Amniotic stem cell (primary cell): ENCODE measurements at regions not wholly inside any gene's neighbourhood (a gene's known extent, or its start where the extent isn't known, plus 50 kb on each side); places are given as distances from the start of the nearest gene placed in this dataset.

Experiments used
- DNase-seq: peaks from one replicate; lab custom pipeline; 2025; lab: John Stamatoyannopoulos, UW

GRCh38 chr10:124227055-124227975, 133.9 kb upstream of the CHST15 start:
- DNase-seq, result no peak

- no peak for DNase-seq
Measured at GRCh38 chr10:124226271-124227054, 133.1 kb upstream of the CHST15 start.

- DNase-seq, result no peak
Measured at GRCh38 chr10:124225467-124226270, 132.3 kb upstream of the CHST15 start.

- no peak for DNase-seq
Measured at GRCh38 chr10:124225029-124225466, 131.7 kb upstream of the CHST15 start.

GRCh38 chr10:124224331-124225028, 131.1 kb upstream of the CHST15 start:
- no peak for DNase-seq

GRCh38 chr10:124223711-124224085, 130.3 kb upstream of the CHST15 start:
- no peak for DNase-seq

GRCh38 chr10:124222988-124223710, 129.8 kb upstream of the CHST15 start:
- DNase-seq, result no peak

- no peak for DNase-seq
Measured at GRCh38 chr10:124222318-124222987, 129.1 kb upstream of the CHST15 start.

- no peak for DNase-seq
Measured at GRCh38 chr10:124221356-124222317, 128.2 kb upstream of the CHST15 start.

- DNase-seq, result no peak
Measured at GRCh38 chr10:124220971-124221355, 127.6 kb upstream of the CHST15 start.

GRCh38 chr10:124220547-124220946, 127.1 kb upstream of the CHST15 start:
- no peak for DNase-seq

GRCh38 chr10:124219655-124220054, 126.3 kb upstream of the CHST15 start:
- no peak for DNase-seq

- DNase-seq, result no peak
Measured at GRCh38 chr10:124219062-124219461, 125.7 kb upstream of the CHST15 start.

- DNase-seq, result no peak
Measured at GRCh38 chr10:124217906-124218804, 124.8 kb upstream of the CHST15 start.

GRCh38 chr10:124217031-124217430, 123.6 kb upstream of the CHST15 start:
- DNase-seq, result no peak

- DNase-seq, result no peak
Measured at GRCh38 chr10:124214610-124215375, 121.4 kb upstream of the CHST15 start.

- DNase-seq, result no peak
Measured at GRCh38 chr10:124213899-124214510, 120.6 kb upstream of the CHST15 start.
